LoVo (cell line): ENCODE measurements at regions not wholly inside any gene's neighbourhood (a gene's known extent, or its start where the extent isn't known, plus 50 kb on each side); places are given as distances from the start of the nearest gene placed in this dataset.

Experiments
- DNase-seq: peaks from one replicate; pipeline ENCODE4 v3.0.0-alpha.2; 2016; ENCODE audit warnings: low spot score

DNA sequence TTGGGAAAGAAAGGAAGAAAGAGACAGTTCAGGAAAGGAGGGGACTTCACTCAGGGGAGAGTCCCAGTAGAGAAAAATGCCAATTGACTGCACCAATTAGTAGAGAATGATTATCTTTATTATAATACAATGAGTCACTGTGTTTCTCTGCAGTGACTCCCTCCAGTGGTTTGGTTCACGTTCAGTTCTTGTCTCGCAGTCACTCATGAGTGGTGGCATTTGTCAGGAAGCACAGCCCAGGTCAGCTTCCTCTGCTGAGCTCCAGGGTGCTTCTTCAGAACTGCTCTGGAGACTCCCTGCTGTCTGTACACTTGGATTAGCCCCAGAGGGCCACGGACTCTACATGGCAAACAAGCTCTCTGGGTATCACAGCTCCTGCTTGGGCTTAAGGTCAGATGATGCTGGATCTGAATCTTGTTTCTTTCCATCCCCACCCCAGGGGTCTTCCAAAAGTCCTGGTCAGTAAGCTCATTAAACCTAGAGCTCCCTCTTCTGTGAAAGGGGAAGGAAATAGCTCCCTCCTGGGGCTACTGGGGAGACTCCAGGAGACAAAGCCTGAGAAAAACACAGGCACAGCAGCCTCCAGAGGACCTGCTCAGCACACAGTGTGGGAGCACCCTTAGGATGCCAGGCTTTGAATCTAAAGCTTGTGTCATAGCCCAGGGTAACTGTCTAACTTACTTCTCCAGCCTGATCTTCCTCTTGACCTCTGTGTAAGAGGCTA, 619.0 kb downstream of the AJAP1 start:
- no peak for DNase-seq

DNA sequence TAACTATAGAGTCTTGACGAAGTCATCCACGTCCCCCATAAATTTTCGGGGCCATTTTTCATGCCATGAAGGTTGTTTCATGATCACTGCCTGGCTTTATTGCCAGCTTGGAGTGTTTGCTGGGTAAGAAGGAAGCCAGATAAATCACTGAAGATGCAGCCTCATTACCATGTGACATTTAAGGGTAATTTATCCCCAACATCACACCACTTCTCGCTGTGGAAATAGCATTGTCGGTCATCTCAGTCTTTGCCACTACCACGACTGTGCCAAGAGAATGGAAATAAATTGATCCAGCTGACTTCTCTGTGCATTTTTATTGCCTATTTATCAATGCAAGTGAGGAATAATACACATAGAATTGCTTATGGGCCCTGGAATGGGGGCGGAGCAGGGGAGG, 617.9 kb downstream of the AJAP1 start:
- no peak for DNase-seq

DNA sequence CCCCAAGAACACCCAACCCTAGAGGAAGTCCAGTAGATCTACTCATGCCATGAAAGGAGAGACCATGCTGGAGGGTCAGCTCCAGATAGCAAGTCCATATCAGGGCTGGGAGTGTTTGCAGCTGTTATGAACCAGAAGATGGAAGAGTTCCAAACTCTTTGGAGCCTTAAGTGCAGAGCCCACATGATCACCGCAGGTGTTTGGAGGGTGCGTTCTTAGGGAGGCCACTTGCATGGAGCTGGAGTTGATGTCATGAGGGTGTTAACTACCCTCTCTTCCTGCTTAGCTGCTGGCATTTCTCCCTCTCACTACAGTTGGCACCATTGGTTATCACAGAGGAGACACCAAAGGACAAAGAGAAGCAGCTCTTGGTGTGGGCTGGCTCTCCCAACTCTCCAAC, 616.9 kb downstream of the AJAP1 start:
- DNase-seq = no peak

GRCh38 chr1:5269901-5270300, 615.5 kb downstream of the AJAP1 start:
- DNase-seq = no peak

DNA sequence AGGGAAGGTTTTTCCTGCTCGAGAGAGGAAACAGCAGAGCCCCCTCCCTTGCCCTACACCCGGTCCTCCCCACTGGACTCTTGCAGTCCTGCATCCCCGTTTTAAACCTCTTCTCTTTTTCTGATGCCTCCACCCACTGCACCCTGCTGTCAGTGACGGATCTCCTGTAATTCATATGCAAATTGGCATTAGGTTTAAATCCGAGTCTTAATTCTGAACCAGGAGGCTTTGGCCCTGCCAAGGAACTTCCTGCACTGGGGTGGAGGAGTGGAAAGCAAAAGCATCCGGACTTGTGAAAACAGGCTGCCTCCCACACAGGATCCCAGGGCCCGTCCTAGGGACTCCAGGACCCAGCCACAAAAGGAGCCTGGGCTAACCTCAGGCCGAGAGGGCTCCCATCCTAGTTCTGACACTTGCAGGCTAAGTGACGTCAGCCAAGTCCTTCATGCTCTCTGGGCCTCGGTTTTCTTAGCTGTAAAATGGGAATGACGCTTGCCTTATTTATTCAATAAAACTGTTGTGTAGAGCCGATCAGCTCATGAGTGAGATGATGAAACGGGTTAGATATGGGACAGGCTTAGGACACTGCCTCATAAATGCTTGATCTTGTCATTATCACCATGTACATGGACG, 613.3 kb downstream of the AJAP1 start:
- DNase-seq = no peak

- no peak for DNase-seq
Measured at GRCh38 chr1:5265438-5266075, 611.1 kb downstream of the AJAP1 start.

DNA sequence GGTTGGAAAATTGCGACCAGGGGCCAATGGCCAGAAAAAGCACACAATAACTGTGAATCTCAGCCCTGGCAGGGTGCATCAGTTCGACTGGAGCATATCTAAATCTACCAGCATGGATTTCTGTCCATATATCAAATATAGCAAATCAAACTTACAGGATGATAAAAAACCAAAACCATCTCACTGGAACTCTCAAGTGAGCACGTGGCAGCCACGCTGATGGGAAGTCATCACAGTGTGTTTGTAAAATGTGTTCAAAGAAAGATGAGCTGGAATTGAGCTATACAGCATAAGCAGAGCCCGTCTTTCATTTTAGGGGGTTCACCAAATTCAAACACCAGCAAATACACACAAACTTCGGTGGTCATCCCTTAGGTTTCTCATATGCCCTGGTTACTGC, 610.1 kb downstream of the AJAP1 start:
- no peak for DNase-seq

- no peak for DNase-seq
Measured at GRCh38 chr1:5256793-5257192, 602.4 kb downstream of the AJAP1 start.

- DNase-seq = no peak
Measured at GRCh38 chr1:5254975-5255374, 600.6 kb downstream of the AJAP1 start.

DNA sequence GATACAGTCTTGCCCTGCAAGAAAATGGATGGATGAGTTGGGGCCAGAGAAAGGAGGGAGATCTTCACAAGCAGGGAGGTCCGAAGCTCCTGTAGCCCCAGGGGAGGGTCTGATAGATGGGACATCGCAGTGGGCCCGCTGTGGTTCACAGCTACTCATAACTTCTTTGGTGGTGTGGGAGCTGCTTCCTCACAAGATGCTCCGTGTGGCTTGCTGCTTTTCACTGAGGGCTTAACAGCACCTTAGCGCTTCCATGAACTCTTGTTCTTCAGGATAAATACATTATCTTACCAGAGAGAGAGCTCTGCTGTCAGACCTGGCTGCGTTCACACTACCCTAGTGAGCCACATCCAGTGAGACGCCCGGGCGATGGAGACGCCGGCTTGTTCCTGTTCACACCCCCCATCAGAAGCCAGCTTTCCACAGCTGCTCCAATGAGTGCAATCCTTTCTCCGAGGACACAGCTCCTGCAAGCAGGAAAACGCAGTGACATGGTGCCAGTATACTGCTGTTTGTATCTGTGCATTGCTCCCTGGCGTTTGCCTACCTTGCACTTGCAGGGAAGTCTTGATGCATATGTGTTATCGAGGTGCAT, 599.8 kb downstream of the AJAP1 start:
- no peak for DNase-seq

GRCh38 chr1:5253036-5253435, 598.6 kb downstream of the AJAP1 start:
- no peak for DNase-seq

DNA sequence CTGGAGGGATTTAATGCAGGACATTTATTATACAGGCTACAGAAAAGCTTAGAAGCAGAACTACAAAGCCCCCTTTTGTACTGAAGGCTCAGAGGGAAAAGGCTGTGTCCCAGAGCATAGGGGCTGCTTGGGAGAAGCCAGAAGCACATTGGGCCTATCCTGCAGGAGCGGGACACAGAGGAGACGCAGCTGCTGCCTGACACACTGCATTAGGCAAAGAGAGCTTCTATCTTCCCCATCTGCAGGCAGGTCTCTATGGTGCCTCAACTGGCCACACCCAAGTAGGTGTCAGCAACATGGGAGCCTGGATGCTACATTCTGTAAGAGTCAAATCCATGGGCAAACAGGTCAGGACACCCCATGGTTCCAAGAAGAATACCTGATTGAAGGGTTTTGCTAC, 595.9 kb downstream of the AJAP1 start:
- DNase-seq = no peak

DNA sequence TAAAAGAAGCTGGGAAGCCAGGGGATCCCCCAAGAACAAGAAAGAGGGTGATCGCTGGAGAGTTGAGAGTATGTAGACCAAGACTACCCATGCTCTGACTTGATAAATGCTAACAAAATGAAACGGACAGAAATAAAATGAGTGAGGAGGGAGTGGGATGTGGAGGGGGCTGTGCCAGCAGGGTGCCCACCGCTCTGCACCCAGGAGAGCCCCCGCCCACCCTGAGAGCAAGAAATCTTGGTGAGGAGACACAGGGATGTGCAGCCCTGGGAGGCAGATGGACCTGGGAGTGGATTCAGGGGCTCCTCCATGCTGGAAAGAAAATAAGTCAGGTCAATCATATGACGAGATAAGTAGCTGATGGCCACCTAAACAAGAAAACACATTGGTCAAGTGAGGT, 590.9 kb downstream of the AJAP1 start:
- no peak for DNase-seq

- DNase-seq = no peak
Measured at GRCh38 chr1:5244631-5245285, 590.3 kb downstream of the AJAP1 start.

- no peak for DNase-seq
Measured at GRCh38 chr1:5242850-5243249, 588.4 kb downstream of the AJAP1 start.

- no peak for DNase-seq
Measured at GRCh38 chr1:5239911-5240310, 585.5 kb downstream of the AJAP1 start.

DNA sequence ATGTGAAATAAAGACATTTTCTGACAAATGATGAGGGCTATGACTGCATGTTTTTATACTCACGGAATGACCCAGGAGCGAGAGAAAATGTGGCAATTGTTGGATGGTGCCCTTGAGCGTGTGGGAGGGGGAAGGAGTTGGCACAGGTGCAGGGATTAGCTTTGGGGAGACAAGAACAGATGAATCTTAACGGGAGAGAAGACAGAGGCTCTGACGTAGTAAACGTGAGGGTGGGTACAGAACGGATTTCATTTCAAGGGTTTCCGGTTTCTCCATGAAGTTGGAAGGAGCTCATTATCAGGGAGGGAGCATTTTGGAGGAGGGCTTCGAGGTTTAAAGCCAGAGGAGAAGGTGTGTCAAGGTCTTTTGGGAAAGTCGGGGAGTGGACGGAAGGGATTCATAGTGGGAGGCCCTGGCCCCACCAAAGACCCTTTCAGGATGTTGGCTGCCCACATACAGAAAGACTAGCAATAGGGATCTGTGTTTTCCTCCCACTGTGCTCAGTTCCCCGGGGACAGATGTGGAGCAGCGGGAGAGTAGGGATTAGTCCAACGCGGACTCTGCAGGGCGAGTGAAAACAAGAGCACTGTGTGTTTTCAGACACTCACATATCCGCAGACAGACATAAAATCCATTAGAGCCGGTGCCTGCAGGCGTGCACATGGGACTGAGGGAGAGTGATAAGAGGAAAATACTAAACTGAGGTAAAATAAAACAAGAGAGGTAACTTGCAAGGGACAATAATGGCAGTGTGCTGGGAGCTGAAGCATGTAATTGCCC, 584.1 kb downstream of the AJAP1 start:
- no peak for DNase-seq

DNA sequence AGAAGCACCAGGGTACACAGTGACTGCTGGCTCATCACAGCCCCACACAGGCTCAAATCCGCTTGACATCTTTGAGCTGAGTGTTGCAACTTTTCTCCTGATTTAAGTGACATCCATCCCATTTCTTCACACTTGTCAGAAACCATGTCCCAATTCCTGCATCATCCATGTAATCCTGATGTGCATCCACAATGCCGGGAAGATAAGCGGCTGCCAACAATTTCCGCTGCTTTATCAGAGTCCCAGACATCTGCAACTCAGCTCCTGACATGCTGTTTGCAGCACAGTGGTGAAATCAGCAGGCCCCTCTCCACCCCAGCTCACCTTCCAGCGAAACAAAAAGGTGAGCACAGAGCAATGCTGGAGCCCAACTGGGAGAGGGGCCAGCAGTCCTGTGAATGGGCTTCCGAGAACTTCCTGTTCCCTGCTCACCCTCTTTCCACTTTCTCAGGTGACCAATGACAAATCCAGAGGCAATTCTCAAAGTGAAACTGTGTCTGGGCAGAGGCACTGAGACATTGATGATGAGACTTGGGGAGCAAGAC, 581.0 kb downstream of the AJAP1 start:
- no peak for DNase-seq

DNA sequence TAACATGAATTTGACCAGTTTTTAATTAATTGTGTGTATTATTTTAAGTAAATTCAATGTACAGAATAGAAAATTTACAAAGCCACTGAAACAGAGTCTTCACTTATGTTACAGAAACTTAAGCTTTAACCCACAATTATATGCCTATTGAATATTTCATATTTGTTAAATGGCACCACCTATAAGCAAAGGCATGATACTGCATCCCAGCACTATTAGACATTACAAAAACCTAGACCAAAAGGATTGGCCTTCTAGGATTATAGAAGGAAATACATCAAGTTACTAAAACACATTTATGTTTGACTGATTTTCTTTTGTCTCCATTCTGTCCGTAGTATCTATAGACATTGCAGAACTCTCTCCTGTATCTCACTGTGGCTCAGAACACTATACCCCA, 578.1 kb downstream of the AJAP1 start:
- DNase-seq = no peak

- no peak for DNase-seq
Measured at GRCh38 chr1:5231541-5232315, 577.3 kb downstream of the AJAP1 start.

- no peak for DNase-seq
Measured at GRCh38 chr1:5227114-5227513, 572.7 kb downstream of the AJAP1 start.
